Type B pancreatic cell (in vitro differentiated cells): ENCODE measurements at regions not wholly inside any gene's neighbourhood (a gene's known extent, or its start where the extent isn't known, plus 50 kb on each side); places are given as distances from the start of the nearest gene placed in this dataset.

Experiments
- DNase-seq: peaks from one replicate; pipeline ENCODE4 v3.0.0; 2021; ENCODE audit warnings: mixed read lengths; ENCODE audit not compliant: unreplicated experiment; ENCODE audit errors: extremely low spot score
- H3K27ac Mint-ChIP-seq: 2 replicates; pipeline ENCODE4 v1.8.0; 2021; ENCODE audit warnings: mild to moderate bottlenecking, mixed read lengths
- H3K27me3 Mint-ChIP-seq: 2 replicates; pipeline ENCODE4 v1.8.0; 2021; ENCODE audit warnings: mixed read lengths
- H3K36me3 Mint-ChIP-seq: 2 replicates; pipeline ENCODE4 v1.8.0; 2021; ENCODE audit warnings: mixed read lengths
- H3K4me1 Mint-ChIP-seq: one replicate; pipeline ENCODE4 v1.8.0; 2021; ENCODE audit warnings: mixed read lengths; ENCODE audit not compliant: unreplicated experiment
- H3K4me3 Mint-ChIP-seq: 2 replicates; pipeline ENCODE4 v1.8.0; 2021; ENCODE audit warnings: mild to moderate bottlenecking, mixed read lengths
- H3K9me3 Mint-ChIP-seq: 2 replicates; pipeline ENCODE4 v1.8.0; 2021; ENCODE audit warnings: mixed read lengths
- CTCF ChIP-seq: fragments of 200-600 bp; sonication (generic); conservative IDR thresholded peaks from 2 replicates; pipeline ENCODE4 v1.5.0; 2021; ENCODE audit warnings: antibody characterized with exemption, mild to moderate bottlenecking

DNA sequence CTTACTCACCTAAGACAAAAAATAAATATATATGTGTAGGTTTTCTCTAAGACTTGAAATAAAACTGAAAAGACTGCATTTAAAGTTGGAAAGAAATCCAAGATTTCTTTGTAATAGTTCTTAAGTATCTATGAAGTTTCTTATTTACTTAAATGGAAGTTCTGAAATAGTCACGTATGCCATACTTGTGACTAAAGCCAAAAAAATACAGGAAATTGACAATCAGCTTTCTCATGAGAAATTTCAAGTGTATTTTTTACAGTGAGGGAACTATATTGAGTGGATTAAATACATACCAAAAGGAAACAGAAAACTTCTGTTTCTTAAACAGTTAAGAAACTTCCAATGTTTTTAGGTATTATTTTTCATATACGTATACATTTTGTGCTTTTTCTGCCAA lies 188.1 kb downstream of the DPY19L2 start:
- Mint-ChIP-seq H3K9me3 (no peaks in the 10 kb centered on the region), H3K4me3 (no peak overlapping the region), H3K27ac (no peak overlapping the region), H3K27me3 (peaks cover 6% of the 10 kb centered on the region), H3K4me1 (no peaks in the 10 kb centered on the region), H3K36me3 (no peaks in the 10 kb centered on the region)
- DNase-seq, result no peak
- no peak for TF ChIP-seq CTCF

GRCh38 chr12:63470161-63470560 lies 198.1 kb downstream of the DPY19L2 start:
- TF ChIP-seq CTCF, result no peak
- H3K27me3 Mint-ChIP-seq, result no peaks in the 10 kb centered on the region
- DNase-seq, result no peak

GRCh38 chr12:63467951-63468350 lies 200.3 kb downstream of the DPY19L2 start:
- H3K4me1 Mint-ChIP-seq, result no peaks in the 10 kb centered on the region
- no peak for TF ChIP-seq CTCF
- H3K4me3 Mint-ChIP-seq, result no peak overlapping the region
- no peaks in the 10 kb centered on the region for H3K9me3 Mint-ChIP-seq
- H3K27me3 Mint-ChIP-seq, result no peaks in the 10 kb centered on the region
- no peak overlapping the region for H3K27ac Mint-ChIP-seq
- no peak for DNase-seq
- no peaks in the 10 kb centered on the region for H3K36me3 Mint-ChIP-seq

More at GRCh38 chr12:63470161-63470560, 198.1 kb downstream of the DPY19L2 start:
- Mint-ChIP-seq H3K9me3 (no peaks in the 10 kb centered on the region), H3K36me3 (no peaks in the 10 kb centered on the region), H3K4me1 (no peaks in the 10 kb centered on the region), H3K4me3 (no peak overlapping the region), H3K27ac (no peak overlapping the region)

GRCh38 chr12:63457857-63458256 lies 210.4 kb downstream of the DPY19L2 start:
- DNase-seq, result no peak
- Mint-ChIP-seq H3K4me1 (no peaks in the 10 kb centered on the region), H3K27me3 (peaks cover 2% of the 10 kb centered on the region), H3K9me3 (no peaks in the 10 kb centered on the region), H3K27ac (no peak overlapping the region), H3K4me3 (no peak overlapping the region), H3K36me3 (no peaks in the 10 kb centered on the region)
- TF ChIP-seq CTCF, result no peak

GRCh38 chr12:63457428-63457827 lies 210.9 kb downstream of the DPY19L2 start:
- Mint-ChIP-seq H3K27me3 (peaks cover 2% of the 10 kb centered on the region), H3K27ac (no peak overlapping the region), H3K4me3 (no peak overlapping the region), H3K36me3 (no peaks in the 10 kb centered on the region), H3K9me3 (no peaks in the 10 kb centered on the region), H3K4me1 (no peaks in the 10 kb centered on the region)
- no peak for DNase-seq
- TF ChIP-seq CTCF, result no peak

DNA sequence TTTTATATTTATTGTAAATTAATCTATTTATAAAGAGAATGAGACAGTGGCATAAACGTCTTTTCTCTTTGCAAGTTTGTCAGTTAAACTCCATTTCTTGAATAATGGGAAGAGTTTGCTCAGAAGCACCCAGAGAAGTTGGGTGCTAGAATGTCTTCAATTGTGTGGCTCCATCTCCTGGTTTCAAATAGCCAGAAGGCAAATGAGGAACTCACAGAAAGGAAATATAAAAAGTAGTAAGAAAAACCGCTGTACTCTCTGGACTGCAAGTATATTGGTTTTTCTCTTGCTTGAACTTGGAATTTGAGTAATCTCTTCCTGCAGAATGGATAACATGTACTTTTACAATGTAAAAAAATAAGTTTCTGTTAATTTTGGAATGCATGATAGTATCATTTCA lies 217.5 kb downstream of the DPY19L2 start:
- Mint-ChIP-seq H3K9me3 (no peaks in the 10 kb centered on the region), H3K36me3 (no peaks in the 10 kb centered on the region), H3K4me3 (no peak overlapping the region), H3K27me3 (no peaks in the 10 kb centered on the region), H3K4me1 (no peaks in the 10 kb centered on the region), H3K27ac (no peak overlapping the region)
- TF ChIP-seq CTCF, result no peak
- no peak for DNase-seq
